ENCODE measurements at regions not wholly inside any gene's neighbourhood (a gene's known extent, or its start where the extent isn't known, plus 50 kb on each side); places are given as distances from the start of the nearest gene placed in this dataset.
"Not testable (repeated sequence)": the region's sequence is repeated elsewhere in the genome, so short reads cannot be mapped to it uniquely, and the experiment has no call there.

DNA sequence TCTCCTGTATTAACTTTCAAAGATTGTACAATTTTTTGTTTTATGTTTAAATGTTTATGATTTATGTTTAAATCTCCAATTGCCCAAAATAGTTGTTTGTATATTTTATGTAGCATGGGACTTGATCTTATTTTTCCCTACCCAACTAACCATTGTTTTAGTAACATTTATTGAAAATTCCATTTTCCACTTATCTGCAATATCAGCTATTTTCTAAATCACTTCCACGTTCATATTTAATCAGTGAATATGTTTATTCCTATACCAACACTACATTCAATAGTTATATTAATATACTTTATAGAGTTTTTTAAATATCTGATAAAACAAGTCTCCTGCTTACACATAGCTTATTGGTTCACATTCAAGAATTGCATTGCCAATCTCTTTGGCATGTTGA, 532.2 kb downstream of the CHSY3 start:
- DNase-seq: no peak

DNA sequence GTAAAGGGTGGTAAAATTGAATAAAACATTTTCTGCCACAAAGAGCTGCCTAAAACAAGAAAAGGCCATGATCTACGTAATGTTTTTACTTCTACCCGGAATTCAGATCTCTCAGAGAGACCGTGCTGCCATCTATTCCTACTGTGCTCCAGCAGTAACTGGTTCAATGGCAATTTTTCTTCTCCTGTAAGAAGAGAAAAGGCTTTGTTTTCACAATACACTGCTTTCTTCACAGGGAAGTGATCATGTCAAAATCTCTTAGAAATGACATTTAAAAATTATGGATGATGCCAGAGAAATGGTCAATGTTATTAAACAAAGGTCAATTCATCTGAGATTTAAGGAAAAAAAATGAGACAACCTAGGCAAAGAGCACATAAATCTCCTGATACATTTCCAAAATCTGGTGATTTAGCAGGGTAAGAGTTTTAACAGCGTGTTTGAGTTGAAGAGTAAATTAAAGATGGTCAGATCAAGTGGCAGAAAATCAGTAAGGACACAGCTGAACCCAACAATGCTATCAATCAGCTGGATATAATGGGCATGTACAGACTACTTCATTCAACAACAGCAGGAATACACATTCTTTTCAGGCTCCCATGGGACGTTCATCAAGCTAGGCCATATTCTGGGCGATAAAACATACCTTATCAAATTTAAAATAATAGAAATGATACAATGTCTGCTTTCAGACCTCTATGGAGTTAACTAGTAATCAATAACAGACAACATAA, 523.1 kb downstream of the CHSY3 start:
- DNase-seq: no peak

DNA sequence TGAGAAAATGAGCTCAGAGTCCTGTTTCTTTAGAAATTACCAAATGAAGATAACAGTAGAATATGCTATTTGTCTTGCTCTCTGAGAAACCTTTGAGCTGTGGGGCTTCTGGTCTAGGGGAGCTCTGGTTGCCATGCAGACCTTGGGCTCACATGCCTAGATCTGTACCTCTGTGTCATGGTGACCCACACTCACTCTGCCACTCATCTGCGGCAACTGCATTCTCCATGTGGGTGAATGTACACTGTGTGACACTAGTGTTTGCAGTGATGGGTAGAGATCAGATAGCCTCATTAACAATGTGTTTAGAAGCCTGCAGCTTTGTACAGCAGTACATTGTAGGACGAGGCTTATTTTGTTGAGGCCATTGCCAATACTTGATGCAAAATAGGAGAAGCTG, 521.2 kb downstream of the CHSY3 start:
- no peak for DNase-seq

DNA sequence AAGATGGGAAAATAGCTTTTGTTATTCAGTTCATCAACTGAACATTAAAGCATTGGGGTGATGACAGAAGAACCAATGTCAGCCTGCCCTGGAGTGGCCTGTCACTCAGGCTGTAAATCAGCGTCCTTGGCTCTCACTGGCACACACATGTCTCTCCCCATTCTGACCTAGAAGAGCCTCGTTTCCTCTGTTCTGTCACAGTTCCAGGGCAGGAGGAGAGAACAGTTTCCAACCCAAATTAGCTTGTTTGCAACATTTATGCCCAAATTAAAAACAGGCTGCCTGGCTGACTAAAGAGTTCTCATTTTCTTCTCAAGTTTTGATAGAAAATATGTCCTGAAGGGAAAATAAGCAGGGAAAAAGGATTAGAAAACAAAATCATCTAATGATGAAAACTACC, 520.1 kb downstream of the CHSY3 start:
- no peak for DNase-seq

DNA sequence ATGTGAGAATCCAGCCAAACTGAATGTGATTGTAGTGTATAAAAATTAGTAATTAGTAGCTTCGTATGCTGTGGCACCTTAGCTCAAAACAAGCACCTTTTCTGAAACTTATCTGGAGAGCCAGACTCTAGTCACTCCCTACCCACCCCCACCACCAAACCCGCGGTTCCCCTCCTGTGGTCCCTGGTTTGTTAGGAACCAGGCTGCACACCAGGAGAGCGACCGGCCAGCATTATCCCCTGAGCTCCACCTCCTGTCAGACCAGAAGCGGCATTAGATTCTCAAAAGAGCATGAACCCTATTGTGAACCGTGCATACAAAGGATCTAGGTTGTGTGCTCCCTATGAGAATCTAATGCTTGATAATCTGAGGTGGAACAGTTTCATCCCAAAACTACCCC, 498.6 kb downstream of the CHSY3 start:
- DNase-seq: no peak

DNA sequence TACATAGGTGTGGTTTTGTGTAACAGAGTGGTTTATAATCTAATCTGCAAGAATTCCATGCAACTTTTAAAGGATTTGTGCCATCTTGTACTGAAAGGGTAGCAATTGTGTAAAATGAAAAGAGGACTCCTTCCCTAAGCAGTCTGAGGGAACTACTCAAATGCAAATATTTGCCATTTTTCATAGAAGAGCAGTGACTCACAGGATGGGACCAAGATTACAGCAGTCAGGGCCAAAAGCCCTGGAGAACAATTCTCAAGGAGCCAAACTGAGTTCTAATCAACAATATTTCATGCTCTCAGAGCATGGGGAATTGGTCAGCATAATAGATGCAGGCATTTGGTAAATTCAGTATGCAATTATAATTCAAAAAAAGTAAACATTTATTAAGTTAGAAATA, 495.8 kb downstream of the CHSY3 start:
- no peak for DNase-seq

DNA sequence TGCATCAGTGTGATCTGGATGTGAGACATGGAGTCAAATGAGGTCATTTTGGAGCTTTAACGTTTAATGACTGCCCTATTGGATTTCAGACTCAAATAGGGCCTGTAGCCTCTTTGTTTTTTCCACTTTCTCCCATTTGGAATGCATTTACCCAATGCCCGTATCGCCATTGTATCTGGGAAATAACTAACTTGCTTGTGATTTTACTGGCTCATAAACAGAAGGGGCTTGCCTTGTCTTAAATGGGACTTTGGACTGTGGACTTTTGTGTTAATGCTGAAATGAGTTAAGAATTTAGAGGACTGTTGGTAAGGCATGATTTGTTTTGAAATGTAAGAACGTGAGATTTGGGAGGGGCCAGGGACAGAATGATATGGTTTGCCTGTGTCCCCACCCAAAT, 494.6 kb downstream of the CHSY3 start:
- no peak for DNase-seq

DNA sequence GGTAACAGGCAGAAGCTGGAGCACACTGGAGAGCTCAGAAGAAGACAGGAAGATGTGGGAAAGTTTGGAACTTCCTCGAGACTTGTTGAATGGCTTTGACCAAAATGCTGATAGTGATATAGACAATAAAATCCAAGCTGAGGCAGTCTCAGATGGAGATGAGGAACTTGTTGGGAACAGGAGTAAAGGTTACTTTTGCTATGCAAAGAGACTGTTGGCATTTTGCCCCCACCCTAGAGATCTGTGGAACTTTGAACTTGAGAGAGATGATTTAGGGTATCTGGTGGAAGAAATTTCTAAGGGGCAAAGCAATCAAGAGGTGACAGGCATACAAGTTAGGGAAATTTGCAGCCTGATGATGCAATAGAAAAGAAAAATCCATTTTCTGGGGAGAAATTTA, 493.5 kb downstream of the CHSY3 start:
- not testable (repeated sequence) for DNase-seq

DNA sequence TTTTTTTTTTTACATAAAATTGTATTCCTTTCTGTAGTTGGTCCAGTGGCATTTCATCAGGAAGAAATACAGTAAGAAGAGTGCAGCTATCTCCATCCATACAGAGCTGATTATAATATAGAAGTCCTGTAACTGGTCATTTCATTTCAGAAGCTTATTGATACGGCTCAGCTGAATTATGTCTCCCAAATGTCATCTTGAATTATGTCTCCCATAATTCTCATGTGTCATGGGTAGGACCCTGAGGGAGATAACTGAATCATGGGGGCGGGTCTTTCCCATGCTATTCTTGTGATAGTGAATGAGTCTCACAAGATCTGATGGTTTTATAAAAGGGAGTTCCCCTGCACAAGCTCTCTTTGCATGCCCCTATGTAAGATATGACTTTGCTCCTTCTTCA, 492.9 kb downstream of the CHSY3 start:
- no peak for DNase-seq

DNA sequence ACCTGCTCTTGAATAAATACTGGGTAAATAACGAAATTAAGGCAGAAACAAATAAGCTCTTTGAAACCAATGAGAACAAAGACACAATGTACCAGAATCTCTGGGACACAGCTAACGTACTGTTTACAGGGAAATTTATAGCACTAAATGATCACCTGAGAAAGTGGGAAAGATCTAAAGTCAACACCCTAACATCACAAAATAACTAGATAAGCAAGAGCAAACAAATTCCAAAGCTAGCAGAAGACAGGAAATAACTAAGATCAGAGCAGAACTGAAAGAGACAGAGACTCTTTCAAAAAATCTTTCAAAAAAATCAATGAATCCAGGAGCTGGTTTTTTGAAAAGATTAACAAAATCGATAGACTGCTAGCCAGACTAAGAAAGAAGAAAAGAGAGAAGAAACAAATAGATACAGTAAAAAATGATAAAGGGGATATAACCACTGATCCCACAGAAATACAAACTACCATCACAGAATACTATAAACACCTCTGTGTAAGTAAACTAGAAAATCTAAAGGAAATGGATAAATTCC, 487.5 kb downstream of the CHSY3 start:
- DNase-seq: not testable (repeated sequence)

DNA sequence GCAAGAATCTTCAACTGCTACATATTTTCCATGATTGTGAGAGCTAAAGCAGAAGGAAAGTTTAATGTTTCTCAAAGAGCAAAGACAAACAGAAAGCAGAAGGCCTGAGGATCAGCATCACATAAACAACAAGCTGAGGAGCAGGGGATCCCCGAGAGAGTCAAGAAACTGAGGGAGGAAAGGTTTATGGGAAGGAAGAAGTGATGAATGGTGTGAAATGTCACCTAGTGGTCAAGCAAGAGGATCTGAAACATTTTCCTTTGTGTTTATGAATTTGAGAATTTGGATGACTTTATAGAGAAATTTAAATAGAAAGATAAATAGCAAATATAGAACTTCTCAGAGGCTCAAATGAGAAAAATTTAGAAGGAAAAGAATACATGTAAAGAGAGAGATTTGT, 481.9 kb downstream of the CHSY3 start:
- DNase-seq: no peak

DNA sequence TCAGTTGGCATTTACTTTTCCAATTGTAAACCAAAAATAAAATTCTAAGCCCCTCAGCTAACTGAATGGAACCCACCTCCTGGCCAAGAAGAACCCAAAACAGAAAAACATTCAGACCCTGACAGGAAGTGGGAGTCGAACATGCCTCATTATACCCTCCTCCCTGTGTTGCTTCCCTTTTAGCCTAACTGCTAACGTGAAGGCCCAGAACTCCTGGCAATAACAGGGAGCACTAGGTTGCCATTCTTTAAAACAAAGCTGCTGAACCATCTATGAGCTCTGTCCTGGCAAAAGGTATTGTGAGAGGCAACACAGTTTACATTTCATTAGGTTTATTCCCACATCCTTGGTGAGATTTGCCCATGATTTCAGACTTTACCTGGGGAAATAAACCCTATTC, 481.4 kb downstream of the CHSY3 start:
- DNase-seq: no peak

DNA sequence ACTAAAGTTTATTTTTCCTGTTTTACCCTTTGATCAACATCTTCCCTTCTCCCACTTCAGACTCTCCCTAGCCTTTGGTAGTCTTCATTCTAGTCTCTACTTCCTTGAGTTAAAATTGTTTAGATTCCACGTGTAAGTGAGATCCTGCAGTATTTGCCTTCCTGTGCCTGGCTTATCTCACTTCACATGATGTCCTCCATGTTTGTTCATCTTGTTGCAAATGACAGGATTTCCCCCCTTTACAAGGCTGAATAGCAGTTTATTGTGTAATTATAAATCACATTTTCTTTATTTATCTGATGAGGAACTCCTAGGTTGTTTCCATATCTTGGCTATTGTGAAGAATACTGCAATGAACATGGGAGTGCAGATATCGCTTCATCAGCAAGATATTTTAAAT, 461.7 kb downstream of the CHSY3 start:
- DNase-seq: no peak

DNA sequence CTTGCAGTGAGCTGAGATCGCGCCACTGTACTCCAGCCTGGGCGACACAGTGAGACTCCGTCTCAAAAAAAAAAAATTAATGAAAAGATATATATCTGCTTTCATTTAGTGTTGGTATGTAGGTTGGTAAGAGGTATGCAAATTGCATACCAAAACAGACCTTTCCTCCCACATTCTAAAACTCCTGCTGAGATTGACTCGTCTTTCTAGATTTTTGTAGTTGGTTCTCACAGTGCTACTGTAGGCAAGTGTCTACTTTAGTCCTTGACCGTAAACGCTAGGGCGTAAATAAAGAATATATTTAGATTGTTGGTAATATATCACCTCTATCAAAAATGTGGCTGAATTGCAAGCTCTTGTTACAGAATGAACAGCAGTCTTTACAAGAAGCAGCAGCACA, 445.9 kb downstream of the CHSY3 start:
- DNase-seq: no peak

DNA sequence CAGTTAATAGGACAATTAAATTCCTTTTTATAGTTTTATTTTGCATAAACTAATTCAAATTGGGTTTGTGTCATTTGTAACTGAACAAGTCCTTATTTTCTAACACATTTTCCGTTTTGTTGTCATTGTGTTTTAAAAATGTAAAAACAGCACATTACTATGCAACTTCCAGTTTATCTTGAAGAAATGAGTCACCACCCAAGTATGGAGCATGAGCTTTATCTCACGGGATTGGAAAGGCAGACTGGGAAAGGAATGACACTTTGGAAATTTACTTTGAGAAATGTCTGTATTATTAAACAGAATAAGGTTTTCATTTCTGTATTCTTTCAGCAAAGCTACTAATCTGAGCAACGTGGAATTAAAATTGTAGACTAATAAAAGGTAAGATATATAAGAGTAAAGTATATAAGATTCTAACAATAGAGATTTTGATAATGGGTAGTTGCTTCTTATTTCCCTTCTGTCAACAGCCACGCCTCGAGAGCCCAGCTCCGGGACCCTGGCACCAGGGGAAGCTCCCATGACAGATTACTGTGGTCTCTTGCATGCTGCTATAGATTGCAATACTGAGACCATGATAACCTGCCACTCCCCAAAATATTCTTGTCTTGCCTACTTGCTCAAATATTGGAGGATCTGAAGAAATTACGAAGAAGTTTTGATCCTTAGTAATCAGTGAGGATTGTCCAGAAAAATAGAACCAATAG, 433.1 kb downstream of the CHSY3 start:
- DNase-seq: no peak

DNA sequence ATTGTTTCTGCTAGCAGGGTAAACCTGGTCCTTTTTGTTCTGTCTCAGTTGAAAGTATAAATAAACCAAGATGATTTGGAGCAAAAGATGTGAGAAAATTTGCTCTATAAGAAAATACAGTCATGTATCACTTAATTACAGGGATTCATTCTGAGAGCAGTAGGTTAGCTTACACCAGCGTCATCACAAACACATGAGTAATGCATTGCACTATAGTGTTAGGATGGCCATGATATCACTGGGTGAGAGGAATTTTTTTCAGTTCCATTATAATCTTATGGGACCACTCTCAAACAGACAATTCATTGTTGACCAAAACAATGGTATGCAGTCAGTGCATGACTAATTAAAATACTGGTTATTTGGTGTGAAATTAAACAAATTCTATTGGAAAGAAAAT, 430.9 kb downstream of the CHSY3 start:
- no peak for DNase-seq

DNA sequence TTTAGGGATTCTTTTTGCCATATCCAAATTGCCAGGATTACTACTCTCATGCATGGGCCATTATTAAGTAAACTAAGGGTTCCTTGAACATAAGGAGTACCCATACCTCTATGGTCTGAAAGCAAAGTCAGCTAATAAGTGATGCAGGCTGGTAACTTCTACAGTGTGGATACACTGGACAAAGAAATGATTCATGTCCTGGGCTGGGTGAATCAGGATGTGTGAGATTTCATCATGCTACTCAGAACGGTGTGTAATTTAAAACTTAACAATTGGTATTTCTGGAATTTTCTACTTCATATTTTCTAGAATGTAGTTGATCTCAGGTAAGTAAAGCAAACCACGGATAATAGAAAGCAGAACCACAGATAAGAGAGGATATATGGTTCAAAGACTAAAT, 428.8 kb downstream of the CHSY3 start:
- no peak for DNase-seq

DNA sequence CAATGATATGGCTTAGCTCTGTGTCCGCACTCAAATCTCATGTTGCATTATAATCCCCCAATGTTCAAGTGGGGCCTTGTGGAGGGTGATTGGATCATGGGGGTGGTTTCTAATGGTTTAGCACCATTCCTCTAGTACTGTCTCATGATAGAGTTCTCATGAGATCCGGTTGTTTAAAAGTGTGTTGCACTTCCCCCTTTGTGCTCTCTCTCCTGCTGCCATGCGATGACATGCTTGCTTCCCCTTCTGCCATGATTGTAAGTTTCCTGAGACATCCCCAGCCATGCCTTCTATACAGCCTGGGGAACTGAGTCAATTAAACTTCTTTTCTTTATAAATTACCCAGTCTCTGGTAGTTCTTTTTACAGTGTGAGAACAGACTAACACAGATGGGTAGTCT, 427.1 kb downstream of the CHSY3 start:
- no peak for DNase-seq

DNA sequence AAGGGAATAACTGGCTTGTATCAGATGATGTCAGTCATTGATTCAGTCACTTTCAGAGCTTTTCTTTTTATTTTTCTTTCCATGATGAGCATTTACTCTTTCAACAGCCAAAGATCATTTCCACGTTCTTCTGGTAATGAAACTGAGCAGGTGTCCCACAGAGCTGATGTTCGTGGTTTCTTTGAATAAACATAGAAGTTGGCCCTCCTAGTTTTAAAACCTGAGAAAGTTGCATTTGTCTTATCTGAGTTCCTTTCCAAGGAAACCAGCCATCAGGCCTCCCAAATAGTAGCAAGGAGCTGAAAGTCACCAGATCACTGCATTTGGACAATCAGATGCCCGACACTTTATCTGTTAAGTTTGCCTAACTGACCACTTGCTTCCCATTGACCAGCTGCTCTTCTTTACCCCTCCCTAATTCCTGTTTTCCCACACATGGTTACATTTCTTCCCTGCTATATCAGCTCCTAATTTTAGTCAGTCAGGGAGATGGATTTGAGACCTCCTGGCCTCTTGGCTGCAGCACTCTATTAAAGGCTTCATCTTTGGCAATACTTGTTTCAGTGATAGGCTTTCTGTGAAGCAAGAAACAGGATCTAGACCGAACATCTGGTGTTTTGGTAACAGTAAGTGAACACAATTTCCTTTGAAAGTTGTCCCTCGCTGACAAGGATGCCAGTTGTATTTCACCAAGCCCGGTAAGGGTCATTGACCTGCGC, 420.8 kb downstream of the CHSY3 start:
- DNase-seq: no peak

DNA sequence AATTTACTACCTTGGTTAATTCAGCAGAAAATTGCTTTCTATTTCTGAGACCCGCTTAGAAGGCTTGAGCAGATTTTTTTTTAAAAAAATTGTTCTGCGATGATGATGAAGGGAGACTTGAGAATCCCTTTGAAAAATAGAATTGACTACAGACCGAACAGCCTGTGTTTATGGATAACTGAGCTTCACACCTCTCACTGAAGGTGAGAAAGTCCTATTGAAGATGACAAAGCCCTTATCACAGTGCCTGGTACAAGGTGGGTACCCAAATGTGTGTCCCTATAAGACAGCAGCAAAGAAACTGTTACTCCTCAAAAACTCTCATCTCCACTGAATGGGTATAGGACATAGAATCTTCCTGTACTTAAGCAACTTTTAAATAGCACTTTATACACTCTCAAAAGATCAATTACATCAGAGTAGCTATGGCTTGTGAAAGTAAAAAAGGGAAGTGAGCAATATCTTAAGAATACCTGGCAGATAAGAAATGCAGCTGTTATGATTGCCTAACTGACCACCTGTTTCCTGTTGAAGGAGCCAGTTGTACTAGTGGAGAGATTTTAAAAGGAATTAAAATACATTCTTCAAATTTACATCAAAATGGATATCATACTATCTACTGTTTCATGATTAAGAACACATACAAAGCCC, 419.7 kb downstream of the CHSY3 start:
- DNase-seq: no peak

DNA sequence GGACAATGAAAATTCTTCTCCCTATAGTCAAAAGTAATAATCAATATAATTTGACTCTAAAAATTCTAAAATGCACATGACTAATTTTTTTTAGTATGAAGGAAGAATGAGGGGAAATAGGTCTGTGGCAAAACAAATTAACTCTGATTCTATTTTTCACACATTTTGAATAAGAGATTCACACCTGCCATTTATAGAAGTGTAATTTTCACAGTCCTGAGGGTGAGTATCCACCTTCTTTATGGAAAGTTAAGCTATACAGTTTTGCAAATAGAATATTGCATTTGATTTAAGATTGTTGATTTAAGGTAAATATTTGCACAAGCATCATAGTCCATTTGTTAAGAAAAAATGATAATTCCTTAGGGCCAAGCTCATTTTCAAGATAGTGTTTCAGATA, 417.7 kb downstream of the CHSY3 start:
- no peak for DNase-seq

DNA sequence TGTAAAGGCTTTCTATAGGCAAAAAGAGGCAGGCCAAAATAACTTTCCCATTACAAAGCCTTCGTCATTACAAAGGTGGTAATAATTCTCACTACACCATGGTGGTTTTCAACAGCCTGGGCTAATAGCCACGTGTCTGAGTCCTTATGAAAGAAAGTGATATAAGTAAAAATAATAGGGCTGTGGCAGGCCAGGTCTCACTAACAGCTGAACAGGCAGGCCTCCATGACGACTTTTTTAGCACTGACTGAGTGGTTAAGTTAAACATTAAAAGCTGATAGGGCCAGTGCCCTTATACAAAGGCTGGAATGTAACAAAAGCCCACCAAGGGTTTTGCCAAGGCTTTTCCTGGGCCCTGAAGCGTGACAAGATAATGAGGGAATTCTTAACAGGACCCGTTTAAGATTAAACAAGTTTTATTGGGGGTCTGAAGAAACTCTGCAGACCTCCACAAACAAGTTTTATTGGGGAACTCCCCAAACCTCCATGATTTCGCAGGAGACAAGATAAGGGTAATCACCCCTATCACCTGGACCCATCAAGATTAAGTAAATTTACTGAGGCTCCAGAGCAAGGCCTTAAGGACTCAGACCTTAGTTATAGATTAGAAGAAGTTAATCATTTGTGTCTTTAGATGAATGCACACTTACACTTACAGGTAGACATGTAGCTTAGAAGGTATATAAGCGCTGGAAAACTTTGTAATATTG, 412.9 kb downstream of the CHSY3 start:
- no peak for DNase-seq

DNA sequence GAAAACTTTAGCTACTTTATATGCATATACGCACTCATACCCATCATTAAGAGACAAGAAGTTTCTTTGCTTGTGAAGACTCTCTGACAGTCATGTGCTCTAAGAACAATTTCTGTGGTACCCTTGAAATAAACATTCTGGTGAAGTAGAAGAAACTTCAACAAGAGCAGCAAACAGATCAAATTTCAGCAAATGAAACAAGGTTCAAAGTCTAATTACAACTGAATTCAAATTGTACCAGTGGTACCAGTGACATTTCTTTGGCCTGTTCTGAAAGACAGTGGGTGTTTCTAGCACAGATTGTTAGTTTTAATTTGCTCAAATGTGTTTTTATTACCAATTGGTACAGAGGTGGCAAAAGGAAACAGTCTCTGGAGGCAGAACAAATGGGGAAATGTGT, 391.0 kb downstream of the CHSY3 start:
- DNase-seq: no peak
